ENCODE measurements at regions not wholly inside any gene's neighbourhood (a gene's known extent, or its start where the extent isn't known, plus 50 kb on each side); places are given as distances from the start of the nearest gene placed in this dataset.

DNA sequence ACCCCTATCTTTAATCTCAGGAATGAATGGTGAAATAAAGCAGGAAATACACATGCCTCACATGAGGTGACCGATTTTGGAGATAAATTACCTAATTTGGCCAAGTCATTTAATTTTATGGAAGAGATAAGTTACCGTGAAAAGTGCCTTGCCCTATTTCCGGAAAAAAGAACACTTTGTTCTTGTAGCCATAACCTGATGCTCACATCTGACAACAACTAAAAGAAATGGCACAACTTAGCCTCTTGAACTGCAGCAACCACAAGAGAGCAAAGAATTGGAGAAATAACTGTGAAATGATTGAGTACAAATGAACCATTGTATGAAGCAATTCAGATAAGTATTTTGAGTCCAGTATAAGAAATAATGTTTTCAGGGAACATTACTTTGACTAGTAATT, 628.1 kb upstream of the TYRP1 start:
- intact Hi-C loops (cut with DNase I; ENCODE audit: low total_unique reads) = no loop called here
- DNase-seq = no peak
- Histone ChIP-seq H3K36me3 (no peaks in the 10 kb centered on the region), H3K4me1 (no peaks in the 10 kb centered on the region), H3K9me3 (no peaks in the 10 kb centered on the region), H3K27me3 (no peaks in the 10 kb centered on the region), H3K4me3 (no peak overlapping the region), H3K27ac (no peak overlapping the region)
- no peak for TF ChIP-seq CTCF (IDR thresholded peaks at IDR 0.05)

DNA sequence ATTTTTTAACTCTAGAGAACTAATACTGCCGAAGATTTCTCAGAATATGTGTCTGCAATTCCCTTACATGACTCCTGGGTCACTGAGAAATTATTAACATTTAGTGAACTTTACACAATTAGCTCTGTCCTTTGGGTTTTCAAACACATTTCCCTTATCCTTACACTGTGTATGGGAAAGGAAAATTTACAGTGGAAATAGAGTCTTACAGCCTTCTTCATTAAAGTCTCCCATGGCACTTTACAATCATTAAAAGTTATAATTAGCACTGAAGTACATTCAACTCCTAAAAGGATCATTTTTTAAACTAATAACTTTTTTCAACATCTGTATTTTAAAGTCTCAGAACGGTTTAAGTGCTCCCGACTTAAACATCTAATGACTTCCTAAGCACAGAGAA, 627.5 kb upstream of the TYRP1 start:
- H3K4me1 ChIP-seq = no peaks in the 10 kb centered on the region
- H3K27ac ChIP-seq = no peak overlapping the region
- no peak for TF ChIP-seq CTCF (IDR thresholded peaks at IDR 0.05)
- no peaks in the 10 kb centered on the region for H3K9me3 ChIP-seq
- no peak overlapping the region for H3K4me3 ChIP-seq
- no peak for DNase-seq
- no peaks in the 10 kb centered on the region for H3K36me3 ChIP-seq
- H3K27me3 ChIP-seq = no peaks in the 10 kb centered on the region
- intact Hi-C loops (cut with DNase I; ENCODE audit: low total_unique reads) = no loop called here

GRCh38 chr9:12066455-12067035, 626.6 kb upstream of the TYRP1 start:
- intact Hi-C loops (cut with DNase I; ENCODE audit: low total_unique reads) = no loop called here
- H3K4me3 ChIP-seq = no peak overlapping the region
- no peaks in the 10 kb centered on the region for H3K36me3 ChIP-seq

GRCh38 chr9:12069366-12069765, 623.8 kb upstream of the TYRP1 start:
- no peaks in the 10 kb centered on the region for H3K9me3 ChIP-seq
- H3K27ac ChIP-seq = no peak overlapping the region
- TF ChIP-seq CTCF (IDR thresholded peaks at IDR 0.05) = no peak
- no peaks in the 10 kb centered on the region for H3K27me3 ChIP-seq
- H3K4me1 ChIP-seq = no peaks in the 10 kb centered on the region
- no peaks in the 10 kb centered on the region for H3K36me3 ChIP-seq
- H3K4me3 ChIP-seq = no peak overlapping the region
- intact Hi-C loops (cut with DNase I; ENCODE audit: low total_unique reads) = no loop called here
- no peak for DNase-seq

More at GRCh38 chr9:12066455-12067035, 626.6 kb upstream of the TYRP1 start:
- no peak for TF ChIP-seq CTCF (IDR thresholded peaks at IDR 0.05)
- H3K27ac ChIP-seq = no peak overlapping the region
- H3K9me3 ChIP-seq = no peaks in the 10 kb centered on the region
- no peaks in the 10 kb centered on the region for H3K27me3 ChIP-seq
- H3K4me1 ChIP-seq = no peaks in the 10 kb centered on the region
- no peak for DNase-seq

- no peak for DNase-seq
- Histone ChIP-seq H3K36me3 (no peaks in the 10 kb centered on the region), H3K27ac (no peak overlapping the region), H3K9me3 (no peaks in the 10 kb centered on the region), H3K27me3 (no peaks in the 10 kb centered on the region), H3K4me3 (no peak overlapping the region), H3K4me1 (no peaks in the 10 kb centered on the region)
- intact Hi-C loops (cut with DNase I; ENCODE audit: low total_unique reads) = no loop called here
- TF ChIP-seq CTCF (IDR thresholded peaks at IDR 0.05) = no peak
Measured at GRCh38 chr9:12085399-12085798, 607.8 kb upstream of the TYRP1 start.

Measured in tibial artery (tissue), 4 donors.